ENCODE measurements at regions not wholly inside any gene's neighbourhood (a gene's known extent, or its start where the extent isn't known, plus 50 kb on each side); places are given as distances from the start of the nearest gene placed in this dataset.

GRCh38 chr15:69606921-69607500 is 154.4 kb downstream of the RPLP1 start:
- Histone ChIP-seq H3K4me3 (ENCODE audit: low read depth, low read length) (no peak overlapping the region), H3K27me3 (no peaks in the 10 kb centered on the region), H3K9me3 (no peaks in the 10 kb centered on the region), H3K4me1 (no peaks in the 10 kb centered on the region), H3K36me3 (no peaks in the 10 kb centered on the region)
- no peak for TF ChIP-seq CTCF (IDR thresholded peaks at IDR 0.05; ENCODE audit: low read depth, low read length)
- no peak for DNase-seq

DNA sequence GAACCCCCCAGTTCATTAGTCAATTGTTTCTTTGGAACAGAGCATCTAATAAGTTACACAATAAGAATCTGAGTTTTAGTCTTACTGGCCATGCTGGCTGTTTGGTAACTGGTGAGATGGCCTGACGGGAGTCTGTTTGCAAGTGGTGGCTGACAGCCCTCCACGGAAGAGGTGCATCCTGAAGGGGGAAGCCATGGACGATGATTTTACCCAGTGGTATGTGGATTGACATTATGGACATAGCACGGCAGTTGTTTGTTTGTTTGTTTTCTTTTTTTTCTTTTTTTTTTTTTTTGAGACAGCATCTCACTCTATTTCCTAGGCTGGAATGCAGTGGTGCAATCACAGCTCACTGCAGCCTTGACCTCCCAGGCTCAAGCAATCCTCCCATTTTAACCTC is 156.0 kb downstream of the RPLP1 start:
- Histone ChIP-seq H3K9me3 (no peaks in the 10 kb centered on the region), H3K4me1 (no peaks in the 10 kb centered on the region), H3K4me3 (ENCODE audit: low read depth, low read length) (no peak overlapping the region), H3K27me3 (no peaks in the 10 kb centered on the region), H3K36me3 (no peaks in the 10 kb centered on the region)
- DNase-seq, result no peak
- no peak for TF ChIP-seq CTCF (IDR thresholded peaks at IDR 0.05; ENCODE audit: low read depth, low read length)

DNA sequence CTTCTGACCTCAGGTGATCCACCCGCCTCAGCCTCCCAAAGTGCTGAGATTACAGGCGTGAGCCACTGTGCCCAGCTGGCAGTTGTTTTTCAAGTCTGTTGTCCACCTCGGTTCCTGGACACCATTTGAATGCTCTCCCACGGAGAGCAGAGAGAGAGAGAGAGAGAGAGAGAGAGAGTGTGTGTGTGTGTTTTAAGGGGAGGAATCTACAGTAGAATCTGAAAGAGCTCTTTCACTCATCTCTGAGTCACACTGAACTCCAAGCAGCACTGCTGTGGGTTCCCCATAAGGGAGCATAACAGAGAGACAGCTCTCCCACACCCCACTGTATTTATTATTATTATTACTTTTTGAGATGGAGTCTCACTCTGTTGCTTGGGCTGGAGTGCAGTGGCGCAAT is 156.6 kb downstream of the RPLP1 start:
- no peak for DNase-seq
- TF ChIP-seq CTCF (IDR thresholded peaks at IDR 0.05; ENCODE audit: low read depth, low read length), result no peak
- Histone ChIP-seq H3K9me3 (no peaks in the 10 kb centered on the region), H3K4me1 (no peaks in the 10 kb centered on the region), H3K36me3 (no peaks in the 10 kb centered on the region), H3K27me3 (no peaks in the 10 kb centered on the region), H3K4me3 (ENCODE audit: low read depth, low read length) (no peak overlapping the region)

GRCh38 chr15:69609776-69610175 is 157.2 kb downstream of the RPLP1 start:
- DNase-seq, result no peak
- H3K36me3 ChIP-seq, result no peaks in the 10 kb centered on the region
- no peaks in the 10 kb centered on the region for H3K27me3 ChIP-seq
- H3K4me1 ChIP-seq, result no peaks in the 10 kb centered on the region
- TF ChIP-seq CTCF (IDR thresholded peaks at IDR 0.05; ENCODE audit: low read depth, low read length), result no peak
- no peak overlapping the region for H3K4me3 ChIP-seq (ENCODE audit: low read depth, low read length)
- H3K9me3 ChIP-seq, result no peaks in the 10 kb centered on the region

DNA sequence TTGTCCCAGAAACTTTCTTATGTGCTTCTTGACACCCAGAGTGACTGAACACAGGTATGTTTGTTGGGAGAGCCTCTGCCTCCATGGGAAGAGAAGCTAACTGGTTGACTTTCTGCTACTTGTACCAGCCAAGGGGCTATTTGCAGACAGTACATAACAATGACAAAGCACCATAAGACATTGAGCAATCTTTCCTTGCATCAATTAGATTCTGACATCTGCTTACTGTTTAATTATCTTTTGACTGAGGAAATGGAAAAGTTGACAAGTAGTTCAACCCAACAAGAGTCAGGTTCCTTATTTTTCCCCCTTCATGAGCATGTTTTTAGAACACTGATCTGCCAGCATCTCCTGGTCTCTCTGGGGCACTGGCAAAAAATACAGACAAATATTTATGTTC is 157.7 kb downstream of the RPLP1 start:
- no peak for DNase-seq
- Histone ChIP-seq H3K36me3 (no peaks in the 10 kb centered on the region), H3K4me1 (no peaks in the 10 kb centered on the region), H3K4me3 (ENCODE audit: low read depth, low read length) (no peak overlapping the region), H3K9me3 (no peaks in the 10 kb centered on the region), H3K27me3 (no peaks in the 10 kb centered on the region)
- TF ChIP-seq CTCF (IDR thresholded peaks at IDR 0.05; ENCODE audit: low read depth, low read length), result no peak

DNA sequence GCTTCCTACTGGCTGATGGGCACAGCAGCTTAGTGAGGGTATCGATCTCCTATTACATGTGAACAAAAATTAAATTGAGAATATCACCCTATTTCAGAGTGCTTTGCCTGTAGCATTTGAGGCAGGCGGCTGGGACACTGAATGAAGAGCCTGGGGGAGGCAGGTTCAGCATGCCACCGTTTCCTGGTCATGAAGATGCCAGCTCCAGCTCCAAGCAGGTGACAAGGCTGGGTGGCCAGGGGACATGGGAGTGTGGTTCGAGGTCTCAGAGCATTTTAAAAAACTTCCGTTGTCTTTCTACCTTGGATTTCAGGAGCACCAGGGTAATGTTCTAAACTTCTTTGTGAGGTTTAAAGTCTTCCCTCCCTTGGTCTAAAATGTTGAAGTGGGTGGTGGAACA is 158.2 kb downstream of the RPLP1 start:
- Histone ChIP-seq H3K4me1 (no peaks in the 10 kb centered on the region), H3K9me3 (no peaks in the 10 kb centered on the region), H3K4me3 (ENCODE audit: low read depth, low read length) (no peak overlapping the region), H3K27me3 (no peaks in the 10 kb centered on the region), H3K36me3 (no peaks in the 10 kb centered on the region)
- DNase-seq, result no peak
- no peak for TF ChIP-seq CTCF (IDR thresholded peaks at IDR 0.05; ENCODE audit: low read depth, low read length)

All from BE2C (cell line).